ENCODE measurements at regions not wholly inside any gene's neighbourhood (a gene's known extent, or its start where the extent isn't known, plus 50 kb on each side); places are given as distances from the start of the nearest gene placed in this dataset.

DNA sequence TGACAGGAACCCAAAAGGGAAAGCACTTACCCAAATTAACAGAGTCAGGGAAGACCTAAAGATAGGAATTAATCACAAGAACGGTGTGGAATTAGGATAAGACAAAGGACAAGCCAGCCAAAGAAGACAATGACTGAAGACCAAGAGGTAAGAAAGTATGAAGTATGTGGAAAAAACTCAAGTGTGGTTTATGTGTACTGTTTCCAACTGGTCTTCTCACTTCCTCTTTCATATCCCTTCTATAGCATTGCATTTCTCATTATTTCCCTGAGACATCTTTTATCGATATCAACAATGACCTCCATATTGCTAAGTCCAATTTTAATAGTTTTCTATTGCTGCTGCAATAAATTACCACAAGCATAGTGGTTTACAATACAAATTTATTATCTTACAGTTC lies 313.5 kb upstream of the SLC39A10 start:
- WGBS, 2 experiments (ENCODE audit: extremely low coverage in 1 of 2, insufficient coverage in 1 of 2, insufficient read length in 1 of 2, insufficient replicate concordance in 2 of 2, low coverage in 1 of 2, low lambda C conversion rate in 2 of 2, missing lambda C conversion rate in 1 of 2): 85% methylated on average over 2 of the region's 2 CpGs; no CpG with 5 or more reads in 1 of the 2 experiments
- TF ChIP-seq RNF2 (IDR thresholded peaks at IDR 0.05; ENCODE audit: borderline replicate concordance, low read depth, low read length, missing control alignments, poor library complexity, severe bottlenecking): no peak
- TF ChIP-seq CREB1 (IDR thresholded peaks at IDR 0.05): no peak
- TF ChIP-seq EZH2 (IDR thresholded peaks at IDR 0.05; ENCODE audit: low read depth, low read length, severe bottlenecking): no peak
- TF ChIP-seq NRF1 (IDR thresholded peaks at IDR 0.05; ENCODE audit: low read depth, low read length): no peak
- TF ChIP-seq RAD21 (IDR thresholded peaks at IDR 0.05 in 1 of 2, conservative IDR thresholded peaks at IDR 0.05 in 1 of 2; ENCODE audit: low read depth in 2 of 2, low read length in 2 of 2): no peak
- no peak for TF ChIP-seq TEAD4 (IDR thresholded peaks at IDR 0.05; ENCODE audit: low read depth, low read length)
- FAIRE-seq: no peak

More for the DNA sequence above, 313.5 kb upstream of the SLC39A10 start:
- H4K8ac ChIP-seq (ENCODE audit: extremely low read depth, insufficient read depth, low read length): no peak overlapping the region
- POLR2A ChIA-PET (ENCODE audit: partially characterized antibody): no interaction called here
- H3K4me3 ChIP-seq (ENCODE audit: extremely low read depth in 1 of 4, insufficient read depth in 2 of 4, low read depth in 3 of 4, low read length in 4 of 4): no peak overlapping the region
- H3K27me3 ChIP-seq (replicated peaks in 1 of 4; ENCODE audit: control insufficient read depth in 3 of 4, extremely low read depth in 1 of 4, insufficient read depth in 3 of 4, low read length in 3 of 4): no peaks in the 10 kb centered on the region
- DNase-seq (ENCODE audit: low read depth in 1 of 2, low spot score in 2 of 2): no peak
- no peaks in the 10 kb centered on the region for H3K23me2 ChIP-seq (ENCODE audit: low read depth, low read length)
- H3K27ac ChIP-seq (ENCODE audit: low read depth, low read length): no peak overlapping the region
- H3K23ac ChIP-seq (ENCODE audit: insufficient read length): no peak overlapping the region
- no peak overlapping the region for H3K4me2 ChIP-seq (ENCODE audit: insufficient read depth in 1 of 2, low read depth in 2 of 2, low read length in 2 of 2)
- no peaks in the 10 kb centered on the region for H3K79me1 ChIP-seq (ENCODE audit: low read depth, low read length)
- no peak overlapping the region for H4K5ac ChIP-seq (ENCODE audit: insufficient read length, low read depth, low read length)
- no peak overlapping the region for H3K9ac ChIP-seq (replicated peaks in 1 of 4; ENCODE audit: extremely low read depth in 1 of 4, low read depth in 3 of 4, low read length in 3 of 4)
- no peak overlapping the region for H3K4ac ChIP-seq (replicated peaks; ENCODE audit: insufficient read length, low read depth, low read length)
- no peaks in the 10 kb centered on the region for H4K20me1 ChIP-seq (replicated peaks in 1 of 2; ENCODE audit: control insufficient read depth in 1 of 2, insufficient read depth in 2 of 2, low read length in 2 of 2)
- H2AK5ac ChIP-seq (ENCODE audit: low read depth, low read length): no peak overlapping the region
- H2BK120ac ChIP-seq (replicated peaks; ENCODE audit: low read depth, low read length): no peak overlapping the region
- H2BK15ac ChIP-seq (ENCODE audit: low read length): no peak overlapping the region
- no peak overlapping the region for H3K14ac ChIP-seq (ENCODE audit: insufficient read length)
- H2AFZ ChIP-seq (ENCODE audit: low read length): no peak overlapping the region
- no peak overlapping the region for H3K56ac ChIP-seq (replicated peaks; ENCODE audit: insufficient read length, low read depth, low read length)
- no peak overlapping the region for H2BK12ac ChIP-seq (ENCODE audit: low read depth, low read length)
- no peaks in the 10 kb centered on the region for H3K36me3 ChIP-seq (ENCODE audit: control insufficient read depth in 2 of 4, insufficient read depth in 4 of 4, low read length in 3 of 4)
- no peak overlapping the region for H3K18ac ChIP-seq (ENCODE audit: extremely low read depth, low read length)
- CTCF ChIA-PET (ENCODE audit: partially characterized antibody): no interaction called here
- H3K9me3 ChIP-seq (ENCODE audit: insufficient read depth in 2 of 2, low read depth in 1 of 2, low read length in 1 of 2): no peaks in the 10 kb centered on the region
- H4K91ac ChIP-seq (replicated peaks; ENCODE audit: insufficient read length, low read length): no peak overlapping the region
- no peaks in the 10 kb centered on the region for H3K4me1 ChIP-seq (replicated peaks in 1 of 4; ENCODE audit: control insufficient read depth in 3 of 4, insufficient read depth in 4 of 4, low read length in 3 of 4)
- no peak overlapping the region for H2BK5ac ChIP-seq (ENCODE audit: low read depth, low read length)
- H2BK20ac ChIP-seq (ENCODE audit: low read length): no peak overlapping the region
- no peaks in the 10 kb centered on the region for H3K79me2 ChIP-seq (ENCODE audit: control insufficient read depth in 1 of 2, insufficient read depth in 2 of 2, low read length in 2 of 2)
